ENCODE measurements at regions not wholly inside any gene's neighbourhood (a gene's known extent, or its start where the extent isn't known, plus 50 kb on each side); places are given as distances from the start of the nearest gene placed in this dataset.

GRCh38 chr11:106403751-106404150, 326.3 kb downstream of the AASDHPPT start:
- TF ChIP-seq CTCF (IDR thresholded peaks at IDR 0.05) (no peak), POLR2A (IDR thresholded peaks at IDR 0.05) (no peak), POLR2AphosphoS5 (IDR thresholded peaks at IDR 0.05) (no peak)

Measured in breast epithelium (tissue), 3 donors.